CD4-positive, alpha-beta memory T cell (primary cell): ENCODE measurements at regions not wholly inside any gene's neighbourhood (a gene's known extent, or its start where the extent isn't known, plus 50 kb on each side); places are given as distances from the start of the nearest gene placed in this dataset.

Experiments used
- CTCF ChIA-PET: fragments of 350-600 bp; sonication (Branson Sonifier 250); formaldehyde crosslinking; loops from one replicate; lab custom pipeline; 2021; ENCODE audit warnings: inconsistent platforms; ENCODE audit not compliant: partially characterized antibody; lab: Charles Lee
- POLR2A ChIA-PET: fragments of 350-600 bp; sonication (Branson Sonifier 250); formaldehyde crosslinking; loops from one replicate; lab custom pipeline; 2021; ENCODE audit not compliant: partially characterized antibody; lab: Charles Lee
- DNase-seq, 5 donors: peaks; one replicate each; pipeline versions ENCODE4 v3.0.0 to v3.0.0-alpha.2; 2020 to 2022; ENCODE audit warnings: mixed read lengths in 1 of 5
- H3K27ac ChIP-seq: one replicate; pipeline ENCODE4 v1.7.0; 2013; ENCODE audit warnings: low read depth, low read length
- H3K27me3 ChIP-seq: 2 replicates; pipeline ENCODE4 v1.7.0; 2013; ENCODE audit warnings: mild to moderate bottlenecking, low read length, moderate library complexity; ENCODE audit not compliant: insufficient read depth
- H3K36me3 ChIP-seq: 2 replicates; pipeline ENCODE4 v1.7.0; 2013; ENCODE audit warnings: mild to moderate bottlenecking, low read length, moderate library complexity; ENCODE audit not compliant: insufficient read depth
- H3K4me1 ChIP-seq: 2 replicates; pipeline ENCODE4 v1.7.0; 2013; ENCODE audit warnings: mild to moderate bottlenecking, low read length, moderate library complexity; ENCODE audit not compliant: insufficient read depth
- H3K4me3 ChIP-seq, 2 donors: one replicate each; pipeline ENCODE4 v1.7.0; 2013; ENCODE audit warnings: low read length in 2 of 2, mild to moderate bottlenecking in 1 of 2
- H3K9me3 ChIP-seq, 2 donors: one replicate each; pipeline ENCODE4 v1.7.0; 2013; ENCODE audit warnings: low read length in 2 of 2, control low read depth in 1 of 2; ENCODE audit not compliant: control insufficient read depth in 1 of 2
- H3K27ac Mint-ChIP-seq, 7 donors: one replicate each; pipeline ENCODE4 v1.8.0; 2020 to 2021; ENCODE audit warnings: mixed read lengths in 7 of 7, mild to moderate bottlenecking in 6 of 7, inconsistent platforms in 3 of 7, moderate library complexity in 3 of 7
- H3K27me3 Mint-ChIP-seq, 2 donors: one replicate each; pipeline ENCODE4 v1.8.0; 2020 to 2021; ENCODE audit warnings: mixed read lengths in 2 of 2
- H3K36me3 Mint-ChIP-seq, 2 donors: one replicate each; pipeline ENCODE4 v1.8.0; 2020 to 2021; ENCODE audit warnings: mixed read lengths in 2 of 2, inconsistent platforms in 1 of 2, mild to moderate bottlenecking in 1 of 2
- H3K4me1 Mint-ChIP-seq, 4 donors: one replicate each; pipeline ENCODE4 v1.8.0; 2020 to 2021; ENCODE audit warnings: mixed read lengths in 4 of 4, mild to moderate bottlenecking in 1 of 4
- H3K4me3 Mint-ChIP-seq, 8 donors: one replicate each; pipeline ENCODE4 v1.8.0; 2020 to 2021; ENCODE audit warnings: mixed read lengths in 8 of 8, mild to moderate bottlenecking in 7 of 8, moderate library complexity in 6 of 8, inconsistent platforms in 3 of 8
- H3K9me3 Mint-ChIP-seq, 8 donors: one replicate each; pipeline ENCODE4 v1.8.0; 2020 to 2021; ENCODE audit warnings: mixed read lengths in 8 of 8, mild to moderate bottlenecking in 5 of 8, inconsistent platforms in 3 of 8, moderate library complexity in 1 of 8
- intact Hi-C: fragments of 100-400 bp; cut with micrococcal nuclease; formaldehyde crosslinking; loops from one replicate; pipeline ENCODE4 v1.15.1; 2023

DNA sequence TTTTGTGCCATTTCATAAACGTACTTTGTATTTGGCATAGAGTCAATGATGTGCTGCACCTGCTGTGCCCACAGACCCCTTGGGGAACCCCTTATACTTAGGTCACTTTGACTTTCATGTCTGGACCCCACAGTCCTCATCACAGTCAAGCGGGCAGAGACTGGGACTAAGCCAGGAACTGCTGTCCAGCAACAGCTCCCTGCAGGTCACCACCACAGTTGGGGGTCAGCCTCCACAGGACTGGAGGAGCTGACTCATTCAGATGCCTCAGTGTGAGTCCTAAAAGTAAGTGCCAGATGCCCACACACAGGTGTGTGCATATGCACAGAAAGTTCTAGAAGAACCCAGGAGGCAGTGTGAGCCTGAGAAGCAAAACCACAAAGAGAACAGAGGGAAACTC is 339.8 kb downstream of the GABRB3 start:
- CTCF ChIA-PET = no interaction called here
- H3K36me3 Mint-ChIP-seq = no peaks in the 10 kb centered on the region

GRCh38 chr15:26421065-26421464 is 351.8 kb downstream of the GABRB3 start:
- Histone ChIP-seq H3K27ac (no peak overlapping the region), H3K4me3 (no peak overlapping the region), H3K9me3 (no peaks in the 10 kb centered on the region), H3K4me1 (no peaks in the 10 kb centered on the region), H3K36me3 (no peaks in the 10 kb centered on the region), H3K27me3 (no peaks in the 10 kb centered on the region)
- no peak overlapping the region for H3K27ac Mint-ChIP-seq
- POLR2A ChIA-PET = no interaction called here
- no peaks in the 10 kb centered on the region for H3K27me3 Mint-ChIP-seq
- DNase-seq = no peak
- H3K4me3 Mint-ChIP-seq = no peak overlapping the region
- CTCF ChIA-PET = no interaction called here
- peaks cover 0 to 5% (median under 1%) of the 10 kb centered on the region in 8 donors for H3K9me3 Mint-ChIP-seq
- H3K36me3 Mint-ChIP-seq = no peaks in the 10 kb centered on the region
- no peaks in the 10 kb centered on the region for H3K4me1 Mint-ChIP-seq
- intact Hi-C loops = no loop called here

More for the DNA sequence above, 339.8 kb downstream of the GABRB3 start:
- Histone ChIP-seq H3K27ac (no peak overlapping the region), H3K4me3 (no peak overlapping the region), H3K9me3 (no peaks in the 10 kb centered on the region), H3K36me3 (no peaks in the 10 kb centered on the region), H3K4me1 (no peaks in the 10 kb centered on the region), H3K27me3 (no peaks in the 10 kb centered on the region)
- intact Hi-C loops = no loop called here
- no peaks in the 10 kb centered on the region for H3K27me3 Mint-ChIP-seq
- POLR2A ChIA-PET = no interaction called here
- no peak overlapping the region for H3K4me3 Mint-ChIP-seq
- H3K9me3 Mint-ChIP-seq = peaks cover 0 to 19% (median 3%) of the 10 kb centered on the region in 8 donors
- no peak overlapping the region for H3K27ac Mint-ChIP-seq
- no peak for DNase-seq
- H3K4me1 Mint-ChIP-seq = no peaks in the 10 kb centered on the region

GRCh38 chr15:26395624-26396023 is 377.2 kb downstream of the GABRB3 start:
- intact Hi-C loops = no loop called here
- no peaks in the 10 kb centered on the region for H3K36me3 Mint-ChIP-seq
- Histone ChIP-seq H3K9me3 (no peaks in the 10 kb centered on the region), H3K4me1 (no peaks in the 10 kb centered on the region), H3K36me3 (no peaks in the 10 kb centered on the region), H3K27ac (no peak overlapping the region), H3K4me3 (no peak overlapping the region), H3K27me3 (no peaks in the 10 kb centered on the region)
- no peak for DNase-seq
- no peak overlapping the region for H3K27ac Mint-ChIP-seq
- ChIA-PET CTCF (no interaction called here), POLR2A (no interaction called here)
- H3K9me3 Mint-ChIP-seq = peaks cover 0 to 5% (median under 1%) of the 10 kb centered on the region in 8 donors
- no peak overlapping the region for H3K4me3 Mint-ChIP-seq
- no peaks in the 10 kb centered on the region for H3K4me1 Mint-ChIP-seq
- H3K27me3 Mint-ChIP-seq = no peaks in the 10 kb centered on the region

- Mint-ChIP-seq H3K27me3 (no peaks in the 10 kb centered on the region), H3K4me3 (no peak overlapping the region), H3K27ac (no peak overlapping the region), H3K9me3 (peaks cover 0 to 5% (median 2%) of the 10 kb centered on the region in 8 donors), H3K4me1 (no peaks in the 10 kb centered on the region), H3K36me3 (no peaks in the 10 kb centered on the region)
- no peaks in the 10 kb centered on the region for H3K36me3 ChIP-seq
- no peak overlapping the region for H3K27ac ChIP-seq
- no peak overlapping the region for H3K4me3 ChIP-seq
- H3K27me3 ChIP-seq = no peaks in the 10 kb centered on the region
- ChIA-PET POLR2A (no interaction called here), CTCF (no interaction called here)
- no peaks in the 10 kb centered on the region for H3K9me3 ChIP-seq
- intact Hi-C loops = no loop called here
- no peak for DNase-seq
- no peaks in the 10 kb centered on the region for H3K4me1 ChIP-seq
These were observed 378.1 kb downstream of the GABRB3 start for GRCh38 chr15:26394801-26395200.

DNA sequence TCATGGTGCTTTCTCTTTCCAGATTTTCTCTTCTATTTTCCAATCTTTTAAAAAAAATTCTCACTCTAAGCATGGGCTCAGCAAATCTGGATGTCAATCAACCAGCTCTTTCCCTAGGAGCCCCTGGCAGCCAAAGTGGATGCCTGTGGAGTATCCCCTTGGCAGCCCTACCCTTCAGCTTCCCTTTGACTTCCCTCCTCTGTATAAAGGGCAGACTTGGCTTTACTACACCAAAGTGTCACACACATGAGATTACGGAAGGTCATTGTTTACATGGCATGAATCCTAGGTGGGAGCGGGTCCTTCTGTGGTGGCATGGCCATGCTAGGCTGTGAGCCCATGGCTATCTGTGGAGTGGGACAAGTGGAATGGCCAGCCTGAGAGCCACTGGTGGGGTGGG is 379.9 kb downstream of the GABRB3 start:
- Histone ChIP-seq H3K27ac (no peak overlapping the region), H3K4me3 (no peak overlapping the region), H3K27me3 (no peaks in the 10 kb centered on the region), H3K36me3 (no peaks in the 10 kb centered on the region), H3K9me3 (no peaks in the 10 kb centered on the region), H3K4me1 (no peaks in the 10 kb centered on the region)
- Mint-ChIP-seq H3K27me3 (no peaks in the 10 kb centered on the region), H3K27ac (no peak overlapping the region), H3K9me3 (peaks cover 0 to 11% (median 5%) of the 10 kb centered on the region in 8 donors), H3K36me3 (no peaks in the 10 kb centered on the region), H3K4me1 (no peaks in the 10 kb centered on the region), H3K4me3 (no peak overlapping the region)
- DNase-seq = no peak
- ChIA-PET POLR2A (no interaction called here), CTCF (no interaction called here)
- intact Hi-C loops = no loop called here

- Mint-ChIP-seq H3K4me3 (no peak overlapping the region), H3K36me3 (no peaks in the 10 kb centered on the region), H3K9me3 (peaks cover 0 to 11% (median 5%) of the 10 kb centered on the region in 8 donors), H3K27me3 (no peaks in the 10 kb centered on the region), H3K27ac (no peak overlapping the region), H3K4me1 (no peaks in the 10 kb centered on the region)
- no peak for DNase-seq
- Histone ChIP-seq H3K4me3 (no peak overlapping the region), H3K4me1 (no peaks in the 10 kb centered on the region), H3K9me3 (no peaks in the 10 kb centered on the region), H3K36me3 (no peaks in the 10 kb centered on the region), H3K27me3 (no peaks in the 10 kb centered on the region), H3K27ac (no peak overlapping the region)
- intact Hi-C loops = no loop called here
- CTCF ChIA-PET = no interaction called here
- POLR2A ChIA-PET = no interaction called here
These were observed 381.2 kb downstream of the GABRB3 start for GRCh38 chr15:26391567-26392194.

DNA sequence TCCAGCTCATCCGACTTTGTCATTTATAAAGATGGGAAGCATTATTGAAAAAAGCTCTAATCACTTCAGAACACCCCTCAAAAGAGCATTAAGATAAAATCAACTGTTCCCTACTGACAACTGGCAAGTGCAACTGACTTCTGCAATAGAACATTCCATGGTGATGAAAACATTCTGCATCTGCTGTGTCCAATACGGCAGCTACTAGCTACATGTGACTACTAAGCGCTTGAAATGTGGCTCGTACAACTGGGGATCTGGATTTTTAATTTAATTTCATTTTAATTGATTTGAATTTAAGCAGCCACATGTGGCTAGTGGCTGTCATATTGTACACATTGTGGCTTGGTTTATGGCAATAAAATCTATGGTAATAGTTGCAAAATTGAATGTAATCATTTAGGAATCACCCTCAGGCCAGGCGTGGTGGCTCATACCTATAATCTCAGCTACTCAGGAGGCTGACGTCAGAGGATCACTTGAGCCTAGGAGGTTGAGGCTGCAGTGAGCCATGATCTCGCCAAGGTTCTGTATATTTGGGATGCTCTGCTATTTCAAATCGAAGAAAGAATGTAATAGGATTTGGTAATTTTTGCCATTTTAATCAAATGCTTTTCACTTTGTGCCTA is 390.3 kb downstream of the GABRB3 start:
- Mint-ChIP-seq H3K27me3 (no peaks in the 10 kb centered on the region), H3K27ac (no peak overlapping the region), H3K9me3 (peaks cover 0 to 24% (median 10%) of the 10 kb centered on the region in 8 donors), H3K36me3 (no peaks in the 10 kb centered on the region), H3K4me1 (no peaks in the 10 kb centered on the region), H3K4me3 (no peak overlapping the region)
- ChIA-PET POLR2A (no interaction called here), CTCF (no interaction called here)
- intact Hi-C loops = no loop called here
- no peaks in the 10 kb centered on the region for H3K27me3 ChIP-seq
- no peak overlapping the region for H3K4me3 ChIP-seq
- no peak for DNase-seq
- H3K36me3 ChIP-seq = no peaks in the 10 kb centered on the region
- no peaks in the 10 kb centered on the region for H3K9me3 ChIP-seq
- no peaks in the 10 kb centered on the region for H3K4me1 ChIP-seq
- H3K27ac ChIP-seq = no peak overlapping the region
